SK-N-SH treated with all-trans-retinoic acid at 6 μM for 48 hours (cell line): ENCODE measurements at regions not wholly inside any gene's neighbourhood (a gene's known extent, or its start where the extent isn't known, plus 50 kb on each side); places are given as distances from the start of the nearest gene placed in this dataset.

Experiments
- ARNTL ChIP-seq: fragments of 450-650 bp; formaldehyde crosslinking; IDR thresholded peaks from 2 replicates; pipeline ENCODE4 v1.5.0; 2020; ENCODE audit warnings: low read depth, mild to moderate bottlenecking, moderate library complexity, borderline replicate concordance
- CSDC2 ChIP-seq: fragments of 250-450 bp; sonication (Bioruptor Pico); IDR thresholded peaks from 2 replicates; pipeline ENCODE4 v1.5.0; 2020; ENCODE audit warnings: mild to moderate bottlenecking, moderate library complexity
- ESRRG ChIP-seq: fragments of 250-450 bp; sonication (Bioruptor Pico); IDR thresholded peaks from 2 replicates; pipeline ENCODE4 v1.6.1; 2021; ENCODE audit warnings: mild to moderate bottlenecking
- PATZ1 ChIP-seq: fragments of 250-450 bp; sonication (Bioruptor Pico); IDR thresholded peaks from 2 replicates; pipeline ENCODE4 v1.8.0; 2020; ENCODE audit warnings: mild to moderate bottlenecking, moderate library complexity, borderline replicate concordance
- PPARA ChIP-seq: fragments of 250-450 bp; sonication (Bioruptor Pico); IDR thresholded peaks from 2 replicates; pipeline ENCODE4 v1.5.0; 2020; ENCODE audit warnings: mild to moderate bottlenecking, borderline replicate concordance
- ZFP3 ChIP-seq: fragments of 250-450 bp; sonication (Bioruptor Pico); IDR thresholded peaks from 2 replicates; pipeline ENCODE4 v1.5.0; 2020; ENCODE audit warnings: mild to moderate bottlenecking, moderate library complexity
- ZNF70 ChIP-seq: fragments of 450-650 bp; formaldehyde crosslinking; IDR thresholded peaks from 2 replicates; pipeline ENCODE4 v1.5.0; 2020; ENCODE audit warnings: mild to moderate bottlenecking, moderate library complexity
- TF ChIP-seq, protein P1 (sequence below): fragments of 250-450 bp; sonication (Bioruptor Pico); IDR thresholded peaks from 2 replicates; pipeline ENCODE4 v1.5.1; 2020; ENCODE audit warnings: low read depth, mild to moderate bottlenecking, moderate library complexity

- TF ChIP-seq PATZ1 (CRISPR knock-in tag) = no peak
- no peak for TF ChIP-seq ARNTL (CRISPR knock-in tag)
- TF ChIP-seq ESRRG (CRISPR knock-in tag) = no peak
- TF ChIP-seq, protein P1, sequence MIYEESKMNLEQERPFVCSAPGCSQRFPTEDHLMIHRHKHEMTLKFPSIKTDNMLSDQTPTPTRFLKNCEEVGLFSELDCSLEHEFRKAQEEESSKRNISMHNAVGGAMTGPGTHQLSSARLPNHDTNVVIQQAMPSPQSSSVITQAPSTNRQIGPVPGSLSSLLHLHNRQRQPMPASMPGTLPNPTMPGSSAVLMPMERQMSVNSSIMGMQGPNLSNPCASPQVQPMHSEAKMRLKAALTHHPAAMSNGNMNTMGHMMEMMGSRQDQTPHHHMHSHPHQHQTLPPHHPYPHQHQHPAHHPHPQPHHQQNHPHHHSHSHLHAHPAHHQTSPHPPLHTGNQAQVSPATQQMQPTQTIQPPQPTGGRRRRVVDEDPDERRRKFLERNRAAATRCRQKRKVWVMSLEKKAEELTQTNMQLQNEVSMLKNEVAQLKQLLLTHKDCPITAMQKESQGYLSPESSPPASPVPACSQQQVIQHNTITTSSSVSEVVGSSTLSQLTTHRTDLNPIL (CRISPR knock-in tag) = no peak
- no peak for TF ChIP-seq CSDC2 (CRISPR knock-in tag)
- TF ChIP-seq PPARA (CRISPR knock-in tag) = no peak
- no peak for TF ChIP-seq ZFP3 (CRISPR knock-in tag)
- no peak for TF ChIP-seq ZNF70 (CRISPR knock-in tag)
Observed at GRCh38 chr11:42329929-42330565, 870.6 kb upstream of the LRRC4C start.
